ENCODE measurements at regions not wholly inside any gene's neighbourhood (a gene's known extent, or its start where the extent isn't known, plus 50 kb on each side); places are given as distances from the start of the nearest gene placed in this dataset.

DNA sequence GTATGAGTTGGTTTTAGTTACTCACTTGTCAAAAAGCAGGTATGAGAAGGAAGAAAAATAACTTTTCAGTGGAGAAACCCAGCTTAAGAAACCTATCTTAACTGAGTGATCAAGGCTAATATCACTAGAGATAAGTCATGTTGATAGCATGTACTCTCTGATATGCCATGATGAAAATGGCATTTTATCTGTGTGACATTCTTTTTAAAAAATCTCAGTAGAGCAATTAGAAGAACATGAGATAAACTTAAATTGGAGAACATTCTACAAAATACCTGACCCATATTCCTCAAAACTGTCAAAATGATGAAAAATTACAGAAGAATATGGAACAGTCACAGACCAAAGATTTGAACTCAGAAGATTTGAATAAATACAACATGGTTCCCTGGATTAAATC, 912.4 kb upstream of the ATXN7L3B start:
- no peaks in the 10 kb centered on the region for H3K27me3 ChIP-seq (ENCODE audit: control insufficient read depth, insufficient read depth, low read length)
- H3K36me3 ChIP-seq (ENCODE audit: control insufficient read depth in 2 of 3, insufficient read depth in 3 of 3, low read length in 3 of 3), result no peaks in the 10 kb centered on the region
- intact Hi-C loops (cut with DNase I), result no loop called here
- H3K9ac ChIP-seq (ENCODE audit: low read length in 3 of 3), result no peak overlapping the region
- H3K9me3 ChIP-seq (ENCODE audit: control insufficient read depth in 2 of 3, insufficient read depth in 1 of 3, low read length in 3 of 3), result no peaks in the 10 kb centered on the region
- no peak overlapping the region for H3K27ac ChIP-seq (ENCODE audit: low read depth in 2 of 2, low read length in 2 of 2)
- no peaks in the 10 kb centered on the region for H3K4me1 ChIP-seq (ENCODE audit: control insufficient read depth in 2 of 3, insufficient read depth in 2 of 3, low read depth in 1 of 3, low read length in 3 of 3)
- DNase-seq, result no peak
- FAIRE-seq, result no peak
- H3K4me3 ChIP-seq (ENCODE audit: low read length in 3 of 3), result no peak overlapping the region
- TF ChIP-seq, protein P1, sequence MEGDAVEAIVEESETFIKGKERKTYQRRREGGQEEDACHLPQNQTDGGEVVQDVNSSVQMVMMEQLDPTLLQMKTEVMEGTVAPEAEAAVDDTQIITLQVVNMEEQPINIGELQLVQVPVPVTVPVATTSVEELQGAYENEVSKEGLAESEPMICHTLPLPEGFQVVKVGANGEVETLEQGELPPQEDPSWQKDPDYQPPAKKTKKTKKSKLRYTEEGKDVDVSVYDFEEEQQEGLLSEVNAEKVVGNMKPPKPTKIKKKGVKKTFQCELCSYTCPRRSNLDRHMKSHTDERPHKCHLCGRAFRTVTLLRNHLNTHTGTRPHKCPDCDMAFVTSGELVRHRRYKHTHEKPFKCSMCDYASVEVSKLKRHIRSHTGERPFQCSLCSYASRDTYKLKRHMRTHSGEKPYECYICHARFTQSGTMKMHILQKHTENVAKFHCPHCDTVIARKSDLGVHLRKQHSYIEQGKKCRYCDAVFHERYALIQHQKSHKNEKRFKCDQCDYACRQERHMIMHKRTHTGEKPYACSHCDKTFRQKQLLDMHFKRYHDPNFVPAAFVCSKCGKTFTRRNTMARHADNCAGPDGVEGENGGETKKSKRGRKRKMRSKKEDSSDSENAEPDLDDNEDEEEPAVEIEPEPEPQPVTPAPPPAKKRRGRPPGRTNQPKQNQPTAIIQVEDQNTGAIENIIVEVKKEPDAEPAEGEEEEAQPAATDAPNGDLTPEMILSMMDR (IDR thresholded peaks at IDR 0.05; ENCODE audit: borderline replicate concordance, extremely low read depth, insufficient read depth), result no peak

DNA sequence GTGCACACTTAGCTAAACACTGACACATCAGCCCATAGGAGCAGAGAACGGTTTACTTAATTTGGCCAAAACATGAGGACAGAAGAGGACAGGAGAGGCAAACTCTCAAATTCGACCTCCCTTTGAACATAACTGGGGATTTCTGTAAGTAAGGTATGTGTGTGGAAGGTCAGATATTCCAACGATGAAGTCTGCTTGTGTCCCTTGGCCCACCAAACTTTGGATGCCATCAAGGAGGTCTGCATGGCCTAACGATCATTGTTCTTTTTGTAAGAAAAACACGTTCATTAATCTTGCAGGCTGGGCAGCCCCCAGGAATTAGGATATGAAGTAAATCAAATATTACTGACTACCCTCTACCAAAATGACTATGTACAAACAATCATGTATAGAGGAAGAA, 908.5 kb upstream of the ATXN7L3B start:
- Histone ChIP-seq H3K36me3 (ENCODE audit: control insufficient read depth in 2 of 3, insufficient read depth in 3 of 3, low read length in 3 of 3) (no peaks in the 10 kb centered on the region), H3K27ac (ENCODE audit: low read depth in 2 of 2, low read length in 2 of 2) (no peak overlapping the region), H3K4me3 (ENCODE audit: low read length in 3 of 3) (no peak overlapping the region), H3K9me3 (ENCODE audit: control insufficient read depth in 2 of 3, insufficient read depth in 1 of 3, low read length in 3 of 3) (no peaks in the 10 kb centered on the region), H3K27me3 (ENCODE audit: control insufficient read depth, insufficient read depth, low read length) (no peaks in the 10 kb centered on the region), H3K4me1 (ENCODE audit: control insufficient read depth in 2 of 3, insufficient read depth in 2 of 3, low read depth in 1 of 3, low read length in 3 of 3) (no peaks in the 10 kb centered on the region), H3K9ac (ENCODE audit: low read length in 3 of 3) (no peak overlapping the region)
- no peak for DNase-seq
- no peak for FAIRE-seq
- intact Hi-C loops (cut with DNase I), result no loop called here
- TF ChIP-seq, protein P1 (IDR thresholded peaks at IDR 0.05; ENCODE audit: borderline replicate concordance, extremely low read depth, insufficient read depth), result no peak

DNA sequence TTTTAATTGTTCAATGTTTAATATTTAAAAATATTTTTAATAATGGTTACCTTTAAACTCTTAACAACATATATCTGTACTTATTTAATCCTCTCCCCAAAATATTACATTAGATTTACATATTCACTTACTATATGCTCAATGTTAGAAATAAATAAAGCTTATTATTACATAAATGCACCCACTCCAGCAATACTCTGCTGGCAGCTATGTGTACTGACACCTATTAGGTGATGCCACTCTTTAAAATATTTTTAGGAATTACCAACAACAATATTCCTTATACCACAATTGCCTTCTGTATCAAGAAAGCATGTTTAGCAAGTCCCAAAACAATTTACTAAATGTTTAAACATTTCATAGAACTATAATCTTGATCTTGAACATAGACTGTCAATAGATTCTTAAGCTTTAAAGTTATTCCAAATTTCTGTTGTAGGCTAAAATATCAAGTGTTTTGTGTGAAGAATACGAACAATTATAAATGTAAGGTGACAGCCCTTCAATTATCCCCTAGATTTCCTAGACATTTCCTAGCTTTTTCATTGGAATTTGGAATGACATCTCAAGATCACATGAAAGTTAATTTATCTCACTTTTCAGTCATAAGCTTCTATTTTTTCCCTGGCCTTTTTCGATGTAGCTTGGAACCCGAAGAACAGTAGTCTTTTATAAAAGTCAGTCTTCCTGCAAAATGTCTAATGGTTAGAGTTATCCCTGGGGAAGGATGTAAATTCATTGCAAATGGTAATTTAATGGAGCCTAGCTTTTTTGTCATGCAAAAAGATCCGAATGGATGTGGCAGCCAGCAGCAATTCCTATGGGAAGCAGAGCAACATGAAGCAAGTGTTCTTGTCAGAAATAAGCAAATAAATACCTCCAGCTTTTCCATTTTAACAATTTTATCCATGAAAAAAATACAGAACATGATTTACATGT, 907.5 kb upstream of the ATXN7L3B start:
- Histone ChIP-seq H3K4me3 (ENCODE audit: low read length in 3 of 3) (no peak overlapping the region), H3K9me3 (ENCODE audit: control insufficient read depth in 2 of 3, insufficient read depth in 1 of 3, low read length in 3 of 3) (no peaks in the 10 kb centered on the region), H3K9ac (ENCODE audit: low read length in 3 of 3) (no peak overlapping the region), H3K4me1 (ENCODE audit: control insufficient read depth in 2 of 3, insufficient read depth in 2 of 3, low read depth in 1 of 3, low read length in 3 of 3) (no peaks in the 10 kb centered on the region), H3K36me3 (ENCODE audit: control insufficient read depth in 2 of 3, insufficient read depth in 3 of 3, low read length in 3 of 3) (no peaks in the 10 kb centered on the region), H3K27me3 (ENCODE audit: control insufficient read depth, insufficient read depth, low read length) (no peaks in the 10 kb centered on the region), H3K27ac (ENCODE audit: low read depth in 2 of 2, low read length in 2 of 2) (no peak overlapping the region)
- intact Hi-C loops (cut with DNase I), result no loop called here
- FAIRE-seq (no peak), DNase-seq (no peak)
- TF ChIP-seq, protein P1 (IDR thresholded peaks at IDR 0.05; ENCODE audit: borderline replicate concordance, extremely low read depth, insufficient read depth), result no peak

Data from kidney (tissue), 13 donors.